H7 (cell line): ENCODE measurements at regions not wholly inside any gene's neighbourhood (a gene's known extent, or its start where the extent isn't known, plus 50 kb on each side); places are given as distances from the start of the nearest gene placed in this dataset.

ENCODE experiments used
- DNase-seq: peaks from one replicate; pipeline ENCODE4 v3.0.0; 2012
- H3K27me3 ChIP-seq: 2 replicates; pipeline ENCODE4 v1.6.0; 2011; ENCODE audit warnings: mild to moderate bottlenecking, low read length; ENCODE audit not compliant: control insufficient read depth, insufficient read depth
- H3K36me3 ChIP-seq: replicated peaks from 2 replicates; pipeline ENCODE4 v1.5.1; 2011; ENCODE audit warnings: low read length; ENCODE audit not compliant: control insufficient read depth, insufficient read depth
- H3K4me3 ChIP-seq: 2 replicates; pipeline ENCODE4 v1.5.1; 2011; ENCODE audit warnings: low read depth, mild to moderate bottlenecking, control low read depth, low read length, moderate library complexity; ENCODE audit not compliant: insufficient read depth

GRCh38 chr7:19508821-19509220 lies 200.0 kb downstream of the POLR1F start:
- no peak overlapping the region for H3K4me3 ChIP-seq
- H3K36me3 ChIP-seq, result no peaks in the 10 kb centered on the region
- H3K27me3 ChIP-seq, result no peaks in the 10 kb centered on the region
- no peak for DNase-seq

DNA sequence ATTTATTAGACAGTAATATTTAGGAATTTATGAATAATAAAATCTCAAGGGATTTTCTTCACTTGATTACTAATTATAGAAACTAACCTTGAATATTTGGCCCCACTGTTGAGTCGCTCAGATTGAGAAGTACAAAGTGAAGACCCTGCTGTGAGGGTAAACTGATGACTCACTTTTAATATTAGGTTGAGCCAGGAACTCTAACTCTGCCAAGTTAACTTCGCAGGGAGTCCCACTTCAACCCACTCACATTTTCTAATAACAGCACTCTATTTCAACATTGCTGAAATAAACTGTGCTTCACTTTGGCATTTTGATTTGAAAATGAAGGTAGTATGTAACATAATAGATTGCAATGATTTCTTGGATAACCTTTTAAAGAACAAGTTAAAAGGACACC lies 200.7 kb downstream of the POLR1F start:
- H3K27me3 ChIP-seq, result no peaks in the 10 kb centered on the region
- no peak for DNase-seq
- H3K4me3 ChIP-seq, result no peak overlapping the region
- H3K36me3 ChIP-seq, result no peaks in the 10 kb centered on the region

- Histone ChIP-seq H3K36me3 (no peaks in the 10 kb centered on the region), H3K27me3 (no peaks in the 10 kb centered on the region), H3K4me3 (no peak overlapping the region)
- DNase-seq, result peak; percentile 11
Observed at GRCh38 chr7:19491821-19492452, 216.9 kb downstream of the POLR1F start.

GRCh38 chr7:19491371-19491770 lies 217.5 kb downstream of the POLR1F start:
- H3K36me3 ChIP-seq, result no peaks in the 10 kb centered on the region
- no peak overlapping the region for H3K4me3 ChIP-seq
- DNase-seq, result no peak
- H3K27me3 ChIP-seq, result no peaks in the 10 kb centered on the region

DNA sequence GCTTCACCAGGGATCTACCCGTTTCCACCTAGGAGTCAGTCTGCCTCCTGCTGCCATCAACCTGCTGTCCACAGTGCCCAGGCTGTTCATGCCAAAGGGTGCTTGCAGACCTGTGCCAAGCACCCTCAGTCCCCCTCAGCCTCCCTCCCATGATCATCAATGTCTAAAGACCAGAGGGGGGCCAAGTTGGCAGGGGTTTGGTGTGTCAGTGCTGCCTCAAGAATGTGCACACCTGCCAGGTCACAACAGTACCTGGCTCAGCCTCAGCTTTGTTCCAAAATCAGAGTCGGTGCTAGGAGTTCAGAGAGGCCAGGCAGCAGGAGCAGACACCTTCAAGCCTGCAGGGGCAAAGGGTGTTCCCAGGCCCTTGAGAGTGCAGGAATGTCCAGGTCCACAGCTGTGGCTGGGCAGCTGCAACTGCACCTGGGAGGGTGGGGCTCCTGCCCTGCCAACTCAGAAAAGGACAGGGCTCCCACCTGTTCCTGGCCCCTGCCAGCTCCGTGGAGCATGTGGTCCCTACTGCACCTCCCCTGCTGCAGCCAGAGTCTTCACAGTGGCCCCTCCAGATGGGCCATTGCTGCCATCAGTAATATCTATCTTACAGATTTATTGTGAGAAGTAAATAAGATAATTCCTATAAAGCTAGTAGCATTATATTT lies 219.5 kb downstream of the POLR1F start:
- no peak for DNase-seq
- H3K27me3 ChIP-seq, result no peaks in the 10 kb centered on the region
- H3K36me3 ChIP-seq, result no peaks in the 10 kb centered on the region
- no peak overlapping the region for H3K4me3 ChIP-seq

DNA sequence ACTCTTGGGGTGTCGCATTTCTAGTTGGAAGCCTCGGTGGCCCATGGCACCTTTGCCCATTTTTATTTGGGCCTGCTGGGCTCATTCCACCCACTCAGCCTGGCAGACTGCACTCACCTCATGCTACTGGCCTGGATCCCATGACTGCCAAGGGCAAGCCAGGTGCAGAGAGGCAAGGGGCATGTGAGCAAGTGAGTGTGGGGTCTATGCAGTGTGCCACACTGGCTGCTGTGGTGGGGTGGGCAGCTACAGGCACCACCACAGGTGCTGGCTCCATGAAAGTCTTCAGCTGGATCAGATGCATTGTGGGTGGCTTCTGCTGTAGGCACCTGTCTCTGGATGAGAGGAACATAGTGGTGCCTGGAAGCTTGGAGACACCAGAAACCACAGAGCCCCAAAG lies 220.8 kb downstream of the POLR1F start:
- Histone ChIP-seq H3K36me3 (no peaks in the 10 kb centered on the region), H3K4me3 (no peak overlapping the region), H3K27me3 (no peaks in the 10 kb centered on the region)
- no peak for DNase-seq

DNA sequence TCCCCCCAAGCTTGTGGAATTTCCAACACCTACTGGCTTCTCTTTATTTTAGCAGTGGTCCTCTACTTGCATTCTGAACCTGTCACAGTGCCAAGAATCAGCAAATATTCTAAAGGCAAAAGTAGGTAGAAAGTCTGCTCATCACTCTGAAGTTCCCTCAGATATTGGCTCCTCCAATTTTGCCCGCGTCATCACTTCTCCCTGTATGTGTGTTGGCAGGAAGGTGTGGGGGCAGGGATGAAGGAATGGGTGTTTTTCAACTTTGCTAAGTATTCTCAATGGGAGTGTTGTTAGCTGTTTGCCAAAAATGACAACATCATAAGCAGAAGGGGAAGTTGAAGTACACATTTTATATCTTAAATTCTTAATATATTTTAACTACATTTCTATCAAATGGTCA lies 226.2 kb downstream of the POLR1F start:
- DNase-seq, result no peak
- Histone ChIP-seq H3K36me3 (no peaks in the 10 kb centered on the region), H3K27me3 (no peaks in the 10 kb centered on the region), H3K4me3 (no peak overlapping the region)

- no peak for DNase-seq
- H3K36me3 ChIP-seq, result no peaks in the 10 kb centered on the region
- no peaks in the 10 kb centered on the region for H3K27me3 ChIP-seq
- H3K4me3 ChIP-seq, result no peak overlapping the region
Observed at GRCh38 chr7:19480383-19480782, 228.5 kb downstream of the POLR1F start.

- Histone ChIP-seq H3K4me3 (no peak overlapping the region), H3K27me3 (no peaks in the 10 kb centered on the region; the same call in 1 of the 2 replicates), H3K36me3 (no peaks in the 10 kb centered on the region)
- DNase-seq, result no peak
Observed at GRCh38 chr7:19470031-19470430, 238.8 kb downstream of the POLR1F start.

DNA sequence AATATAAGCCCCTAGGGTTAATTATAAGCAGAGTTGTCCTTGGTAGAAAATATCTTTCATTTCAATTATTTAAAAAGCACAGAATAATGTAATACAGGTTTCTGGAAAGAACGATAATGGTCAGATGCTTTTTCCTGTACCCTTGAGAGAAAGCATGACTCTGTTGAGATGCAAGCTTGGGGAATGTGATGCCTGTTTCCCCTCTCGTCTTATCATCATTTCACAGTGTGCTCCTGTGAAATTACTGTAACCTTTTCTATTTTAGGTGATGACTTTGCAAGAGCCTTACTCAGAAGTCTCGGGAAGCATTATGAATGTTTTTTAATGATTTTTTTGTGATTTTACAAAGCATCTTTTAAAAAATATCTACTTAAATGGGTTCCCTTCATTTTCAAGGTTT lies 243.0 kb downstream of the POLR1F start:
- Histone ChIP-seq H3K4me3 (no peak overlapping the region), H3K36me3 (no peaks in the 10 kb centered on the region), H3K27me3 (no peaks in the 10 kb centered on the region; the same call in 1 of the 2 replicates)
- DNase-seq, result no peak

- Histone ChIP-seq H3K27me3 (no peaks in the 10 kb centered on the region; the same call in 1 of the 2 replicates), H3K36me3 (no peaks in the 10 kb centered on the region), H3K4me3 (no peak overlapping the region)
- DNase-seq, result no peak
Observed at GRCh38 chr7:19464751-19465150, 244.1 kb downstream of the POLR1F start.

DNA sequence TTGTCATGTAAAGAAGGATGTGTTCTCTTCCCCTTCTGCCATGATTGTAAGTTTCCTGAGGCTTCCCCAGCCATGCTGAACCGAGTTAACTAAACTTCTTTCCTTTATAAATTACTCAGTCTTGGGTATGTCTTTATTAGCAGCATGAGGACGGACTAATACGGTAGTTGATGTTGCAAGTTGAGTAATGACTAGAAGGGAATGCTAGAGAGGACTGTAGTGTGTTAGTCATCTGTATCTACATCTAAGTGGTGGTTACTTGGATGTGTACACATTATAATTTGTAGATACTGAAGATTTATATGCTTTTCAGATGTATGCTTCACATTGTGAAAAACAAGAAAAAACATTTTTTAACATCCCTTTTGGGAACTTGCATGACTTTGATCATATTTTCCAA lies 244.6 kb downstream of the POLR1F start:
- no peak overlapping the region for H3K4me3 ChIP-seq
- DNase-seq, result no peak
- no peaks in the 10 kb centered on the region; the same call in 1 of the 2 replicates for H3K27me3 ChIP-seq
- no peaks in the 10 kb centered on the region for H3K36me3 ChIP-seq

GRCh38 chr7:19463581-19463980 lies 245.3 kb downstream of the POLR1F start:
- no peak for DNase-seq
- H3K36me3 ChIP-seq, result no peaks in the 10 kb centered on the region
- no peak overlapping the region for H3K4me3 ChIP-seq
- no peaks in the 10 kb centered on the region; the same call in 1 of the 2 replicates for H3K27me3 ChIP-seq

- Histone ChIP-seq H3K4me3 (no peak overlapping the region), H3K27me3 (no peaks in the 10 kb centered on the region)
- no peak for DNase-seq
Observed at GRCh38 chr7:19455623-19456022, 253.2 kb downstream of the POLR1F start.

GRCh38 chr7:19448091-19448490 lies 260.7 kb downstream of the POLR1F start:
- DNase-seq, result no peak
- Histone ChIP-seq H3K4me3 (no peak overlapping the region), H3K36me3 (no peaks in the 10 kb centered on the region), H3K27me3 (no peaks in the 10 kb centered on the region)

More at GRCh38 chr7:19455623-19456022, 253.2 kb downstream of the POLR1F start:
- no peaks in the 10 kb centered on the region for H3K36me3 ChIP-seq
